ENCODE measurements at regions not wholly inside any gene's neighbourhood (a gene's known extent, or its start where the extent isn't known, plus 50 kb on each side); places are given as distances from the start of the nearest gene placed in this dataset.

DNA sequence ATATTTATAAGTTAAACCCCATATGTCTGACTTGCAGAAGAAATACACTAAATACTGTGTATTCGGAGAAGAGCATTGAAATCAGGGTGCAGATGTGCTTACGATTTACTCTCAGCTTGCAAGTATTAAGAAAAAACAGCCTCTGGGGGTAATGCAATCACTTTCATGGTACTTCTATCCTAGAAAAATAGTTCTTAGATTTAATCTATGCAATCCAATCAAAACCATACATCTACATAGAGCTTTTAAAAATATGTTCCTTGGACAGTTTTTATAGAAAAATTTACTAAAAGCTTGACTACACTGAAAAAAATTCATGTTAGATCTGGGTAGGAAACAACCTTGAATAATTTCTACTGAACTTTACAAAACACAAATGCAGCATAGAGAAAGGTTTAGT is 890.3 kb upstream of the ADGRL2 start:
- Mint-ChIP-seq H3K9me3 (ENCODE audit: unreplicated experiment) (no peaks in the 10 kb centered on the region), H3K36me3 (ENCODE audit: unreplicated experiment) (no peaks in the 10 kb centered on the region), H3K27me3 (ENCODE audit: unreplicated experiment) (no peaks in the 10 kb centered on the region), H3K27ac (ENCODE audit: unreplicated experiment) (peak overlapping the region; percentile 70), H3K4me1 (ENCODE audit: unreplicated experiment) (peaks cover 39% of the 10 kb centered on the region), H3K4me3 (ENCODE audit: unreplicated experiment) (peak overlapping the region; percentile 12)
- DNase-seq (ENCODE audit: extremely low spot score, unreplicated experiment), result no peak
- TF ChIP-seq CTCF (IDR thresholded peaks at IDR 0.05), result no peak

DNA sequence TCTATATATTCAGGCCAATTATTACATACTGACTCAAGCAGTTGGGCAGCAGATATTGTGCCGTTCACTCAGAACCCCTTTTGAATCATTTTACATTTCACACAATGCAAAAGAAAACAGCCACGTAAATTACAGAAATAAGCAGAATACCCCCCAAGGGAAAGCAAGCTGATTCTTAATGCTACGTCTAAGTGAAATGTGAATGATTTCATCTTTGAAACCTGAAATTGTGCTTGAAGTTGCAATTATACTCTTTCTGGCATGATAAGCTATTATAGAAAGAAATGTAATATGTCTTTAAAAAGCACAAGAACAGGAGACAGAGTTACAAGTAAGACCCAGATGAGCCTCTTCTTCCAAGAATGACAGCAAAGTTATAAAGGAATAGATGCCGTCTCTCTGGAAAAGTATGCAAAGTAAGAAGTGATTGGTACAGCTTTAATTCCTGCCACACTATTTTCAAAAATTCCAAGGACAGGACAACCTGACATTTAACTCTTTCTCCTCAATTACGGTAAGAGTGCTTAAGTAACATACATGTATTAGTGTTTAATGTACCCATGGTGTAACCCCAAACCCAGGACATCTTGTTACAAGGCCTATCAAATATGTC is 891.5 kb upstream of the ADGRL2 start:
- Mint-ChIP-seq H3K4me3 (ENCODE audit: unreplicated experiment) (no peak overlapping the region), H3K4me1 (ENCODE audit: unreplicated experiment) (peaks cover 39% of the 10 kb centered on the region), H3K36me3 (ENCODE audit: unreplicated experiment) (no peaks in the 10 kb centered on the region), H3K27me3 (ENCODE audit: unreplicated experiment) (no peaks in the 10 kb centered on the region), H3K9me3 (ENCODE audit: unreplicated experiment) (no peaks in the 10 kb centered on the region), H3K27ac (ENCODE audit: unreplicated experiment) (peak overlapping the region; percentile 70)
- no peak for DNase-seq (ENCODE audit: extremely low spot score, unreplicated experiment)
- TF ChIP-seq CTCF (IDR thresholded peaks at IDR 0.05), result no peak

GRCh38 chr1:80896781-80897356 is 903.9 kb upstream of the ADGRL2 start:
- Mint-ChIP-seq H3K9me3 (ENCODE audit: unreplicated experiment) (peaks cover 6% of the 10 kb centered on the region), H3K4me3 (ENCODE audit: unreplicated experiment) (no peak overlapping the region), H3K27ac (ENCODE audit: unreplicated experiment) (no peak overlapping the region), H3K4me1 (ENCODE audit: unreplicated experiment) (peaks cover 51% of the 10 kb centered on the region), H3K36me3 (ENCODE audit: unreplicated experiment) (no peaks in the 10 kb centered on the region), H3K27me3 (ENCODE audit: unreplicated experiment) (no peaks in the 10 kb centered on the region)
- no peak for DNase-seq (ENCODE audit: extremely low spot score, unreplicated experiment)
- no peak for TF ChIP-seq CTCF (IDR thresholded peaks at IDR 0.05)

DNA sequence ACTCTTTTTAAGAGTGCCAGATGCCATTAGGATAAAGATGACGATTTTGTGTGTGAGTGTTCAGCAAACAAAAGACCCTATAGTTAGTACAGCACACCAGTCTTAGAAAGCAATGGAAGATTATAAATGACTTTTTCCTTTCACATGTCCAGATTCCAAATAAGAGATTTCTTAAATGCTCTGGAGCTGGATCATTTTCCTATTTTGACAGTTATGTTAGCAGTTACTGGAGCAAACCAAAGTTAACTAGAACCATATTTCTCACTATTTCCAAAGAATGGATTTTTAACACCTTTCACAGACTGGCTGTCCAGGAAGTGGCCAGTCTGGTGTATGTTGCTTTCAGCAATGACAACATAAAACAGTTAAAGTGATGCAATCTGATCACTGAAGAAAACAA is 905.8 kb upstream of the ADGRL2 start:
- Mint-ChIP-seq H3K4me1 (ENCODE audit: unreplicated experiment) (peaks cover 60% of the 10 kb centered on the region), H3K27ac (ENCODE audit: unreplicated experiment) (no peak overlapping the region), H3K27me3 (ENCODE audit: unreplicated experiment) (no peaks in the 10 kb centered on the region), H3K4me3 (ENCODE audit: unreplicated experiment) (no peak overlapping the region), H3K9me3 (ENCODE audit: unreplicated experiment) (no peaks in the 10 kb centered on the region), H3K36me3 (ENCODE audit: unreplicated experiment) (no peaks in the 10 kb centered on the region)
- DNase-seq (ENCODE audit: extremely low spot score, unreplicated experiment), result no peak
- no peak for TF ChIP-seq CTCF (IDR thresholded peaks at IDR 0.05)

DNA sequence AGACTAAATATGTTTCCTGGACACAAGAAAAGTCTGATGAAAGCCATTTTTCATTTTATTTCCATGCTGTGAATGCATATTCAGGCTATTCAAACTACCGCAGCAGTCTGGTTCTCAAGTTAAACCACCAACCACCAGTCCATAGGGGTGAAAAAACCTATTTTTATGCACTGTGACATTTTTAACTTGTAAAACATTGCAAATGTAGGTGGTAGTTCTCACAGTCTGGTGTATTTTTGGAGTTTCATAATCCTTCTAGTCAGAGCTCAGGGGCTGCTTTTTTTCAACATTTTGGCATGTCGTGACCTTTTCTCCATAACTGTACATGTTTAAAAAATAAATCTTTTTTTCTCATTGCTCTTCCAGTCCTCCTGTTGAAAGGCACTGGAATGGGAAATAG is 907.6 kb upstream of the ADGRL2 start:
- no peak for TF ChIP-seq CTCF (IDR thresholded peaks at IDR 0.05)
- H3K4me3 Mint-ChIP-seq (ENCODE audit: unreplicated experiment), result no peak overlapping the region
- H3K27me3 Mint-ChIP-seq (ENCODE audit: unreplicated experiment), result no peaks in the 10 kb centered on the region
- H3K4me1 Mint-ChIP-seq (ENCODE audit: unreplicated experiment), result peaks cover 50% of the 10 kb centered on the region
- no peak for DNase-seq (ENCODE audit: extremely low spot score, unreplicated experiment)
- no peaks in the 10 kb centered on the region for H3K9me3 Mint-ChIP-seq (ENCODE audit: unreplicated experiment)
- H3K36me3 Mint-ChIP-seq (ENCODE audit: unreplicated experiment), result no peaks in the 10 kb centered on the region
- H3K27ac Mint-ChIP-seq (ENCODE audit: unreplicated experiment), result peak overlapping the region; percentile 6
